A673 (cell line): ENCODE measurements at regions not wholly inside any gene's neighbourhood (a gene's known extent, or its start where the extent isn't known, plus 50 kb on each side); places are given as distances from the start of the nearest gene placed in this dataset.

ENCODE experiments used
- CTCF ChIP-seq: fragments of 300-800, 200-600 bp; sonication (generic); conservative IDR thresholded peaks from 2 replicates; pipeline ENCODE4 v1.5.1; 2017; ENCODE audit warnings: low read depth, mild to moderate bottlenecking, antibody characterized with exemption, low read length, moderate library complexity, mixed read lengths
- EZH2 ChIP-seq: fragments of 200-600 bp; sonication (generic); IDR thresholded peaks from 2 replicates; pipeline ENCODE4 v1.6.1; 2017; ENCODE audit warnings: borderline replicate concordance, low read depth, mild to moderate bottlenecking, mixed read lengths, antibody characterized with exemption, low read length; ENCODE audit not compliant: poor library complexity, severe bottlenecking

- TF ChIP-seq CTCF: no peak
- no peak for TF ChIP-seq EZH2
These were observed 105.2 kb upstream of the PFKP start for GRCh38 chr10:2962194-2962593.
